Neuron (in vitro differentiated cells): ENCODE measurements at regions not wholly inside any gene's neighbourhood (a gene's known extent, or its start where the extent isn't known, plus 50 kb on each side); places are given as distances from the start of the nearest gene placed in this dataset.
"Not testable (repeated sequence)": the region's sequence is repeated elsewhere in the genome, so short reads cannot be mapped to it uniquely, and the experiment has no call there.

Experiments used
- H2AFZ ChIP-seq: one replicate; pipeline ENCODE4 v1.6.1; 2013; ENCODE audit warnings: low read depth, mild to moderate bottlenecking, inconsistent platforms, low read length, moderate library complexity
- H3K27me3 ChIP-seq: one replicate; pipeline ENCODE4 v1.6.1; 2013; ENCODE audit warnings: low read length; ENCODE audit not compliant: insufficient read depth
- H3K36me3 ChIP-seq: one replicate; pipeline ENCODE4 v1.6.1; 2013; ENCODE audit warnings: low read length; ENCODE audit not compliant: insufficient read depth
- H3K4me1 ChIP-seq: one replicate; pipeline ENCODE4 v1.6.1; 2013; ENCODE audit warnings: low read length; ENCODE audit not compliant: insufficient read depth
- H3K4me3 ChIP-seq: 2 replicates; pipeline ENCODE4 v1.5.1; 2013; ENCODE audit warnings: mild to moderate bottlenecking, low read length, moderate library complexity
- H3K9me3 ChIP-seq: one replicate; pipeline ENCODE4 v1.6.1; 2013; ENCODE audit warnings: low read length

DNA sequence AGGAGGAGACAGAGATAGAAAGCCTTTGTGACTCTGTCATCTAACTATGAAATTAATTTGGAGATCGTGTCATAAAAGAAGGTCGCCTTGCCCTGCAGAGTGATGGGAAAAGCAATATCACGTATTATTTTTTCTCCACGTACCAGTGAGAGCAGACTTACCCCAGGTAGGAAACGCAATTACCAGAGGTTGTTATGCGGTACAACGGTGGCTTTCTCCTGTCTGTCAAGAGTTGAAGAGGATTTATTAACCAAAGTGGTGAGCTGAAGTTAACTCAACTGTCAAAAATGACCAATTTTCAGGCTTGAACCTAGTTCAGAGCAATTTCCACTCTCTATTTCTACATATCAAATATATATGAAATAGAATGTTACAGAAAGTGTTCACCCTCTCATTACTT is 282.6 kb upstream of the PFKP start:
- Histone ChIP-seq H3K36me3 (no peaks in the 10 kb centered on the region), H2AFZ (no peak overlapping the region), H3K4me1 (no peaks in the 10 kb centered on the region), H3K4me3 (no peak overlapping the region), H3K27me3 (no peaks in the 10 kb centered on the region), H3K9me3 (no peaks in the 10 kb centered on the region)

DNA sequence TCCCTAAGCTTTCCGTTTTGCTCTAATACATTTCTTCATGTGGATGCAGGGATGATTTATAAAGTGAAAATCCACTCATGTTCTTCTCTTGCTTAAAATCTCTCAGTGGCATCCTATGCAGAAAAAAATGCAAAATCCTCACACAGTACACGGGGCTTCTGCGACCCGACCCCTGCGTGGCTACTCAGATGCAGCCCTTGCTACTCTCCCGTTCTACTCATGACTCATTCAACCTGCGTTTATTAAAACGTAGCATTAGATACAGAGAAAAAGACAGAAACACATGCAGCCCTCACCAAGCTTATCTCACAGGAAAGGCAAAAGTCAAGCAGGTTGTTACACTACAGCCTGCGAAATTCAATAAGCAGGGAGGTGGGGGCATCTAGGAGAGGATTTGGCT is 284.4 kb upstream of the PFKP start:
- H3K4me3 ChIP-seq = no peak overlapping the region
- no peaks in the 10 kb centered on the region for H3K9me3 ChIP-seq
- H3K36me3 ChIP-seq = no peaks in the 10 kb centered on the region
- H3K27me3 ChIP-seq = no peaks in the 10 kb centered on the region
- no peak overlapping the region for H2AFZ ChIP-seq
- H3K4me1 ChIP-seq = no peaks in the 10 kb centered on the region

GRCh38 chr10:2782265-2782664 is 285.1 kb upstream of the PFKP start:
- H3K27me3 ChIP-seq = no peaks in the 10 kb centered on the region
- H3K4me1 ChIP-seq = no peaks in the 10 kb centered on the region
- no peaks in the 10 kb centered on the region for H3K36me3 ChIP-seq
- H3K4me3 ChIP-seq = no peak overlapping the region
- H3K9me3 ChIP-seq = no peaks in the 10 kb centered on the region
- no peak overlapping the region for H2AFZ ChIP-seq

- H3K27me3 ChIP-seq = no peaks in the 10 kb centered on the region
- H2AFZ ChIP-seq = no peak overlapping the region
- H3K4me3 ChIP-seq = no peak overlapping the region
- no peaks in the 10 kb centered on the region for H3K9me3 ChIP-seq
- peaks cover 2% of the 10 kb centered on the region for H3K4me1 ChIP-seq
- H3K36me3 ChIP-seq = no peaks in the 10 kb centered on the region
These were observed 289.5 kb upstream of the PFKP start for GRCh38 chr10:2777666-2778355.

DNA sequence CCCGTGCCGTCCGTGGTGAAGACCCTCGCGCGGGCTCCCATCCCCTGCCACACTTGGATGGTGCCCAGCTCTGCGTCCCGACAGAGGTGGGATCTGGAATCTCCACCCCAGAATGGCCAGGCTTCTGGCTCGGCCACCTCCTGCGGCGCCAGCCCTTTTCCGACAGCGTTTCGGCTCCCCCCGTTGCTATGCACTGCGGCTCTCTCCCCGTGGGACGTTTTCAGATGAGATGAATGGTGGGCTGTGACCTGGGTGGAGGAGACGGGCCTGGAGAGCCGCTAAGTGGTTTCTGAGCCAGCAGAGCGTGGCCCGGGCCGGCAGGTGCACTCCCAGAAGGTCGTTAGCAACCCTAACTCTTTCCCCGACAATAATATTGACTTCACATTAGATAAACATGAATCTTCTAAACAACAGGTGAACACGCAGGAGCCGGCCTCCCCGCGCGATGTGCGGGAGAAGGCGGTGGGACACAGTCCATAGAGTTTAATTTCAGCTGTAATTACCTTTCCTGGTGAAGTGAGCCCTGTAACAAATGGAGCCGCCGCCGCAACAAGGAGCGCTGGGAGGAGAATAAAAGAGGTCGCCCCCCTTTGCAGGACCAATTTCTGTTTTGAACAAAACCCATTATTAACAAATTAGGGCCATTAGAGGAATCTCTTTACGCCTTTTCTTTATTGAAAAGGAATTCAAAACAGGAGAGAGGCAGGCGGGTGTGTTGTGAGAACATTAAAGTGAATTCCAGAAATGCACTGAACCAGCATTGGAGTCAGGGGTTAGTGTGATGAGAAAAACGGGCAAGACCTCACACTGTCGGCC is 294.3 kb upstream of the PFKP start:
- no peak overlapping the region for H2AFZ ChIP-seq
- H3K36me3 ChIP-seq = no peaks in the 10 kb centered on the region
- H3K9me3 ChIP-seq = no peaks in the 10 kb centered on the region
- peaks cover 2% of the 10 kb centered on the region for H3K4me1 ChIP-seq
- H3K4me3 ChIP-seq = no peak overlapping the region
- no peaks in the 10 kb centered on the region for H3K27me3 ChIP-seq

DNA sequence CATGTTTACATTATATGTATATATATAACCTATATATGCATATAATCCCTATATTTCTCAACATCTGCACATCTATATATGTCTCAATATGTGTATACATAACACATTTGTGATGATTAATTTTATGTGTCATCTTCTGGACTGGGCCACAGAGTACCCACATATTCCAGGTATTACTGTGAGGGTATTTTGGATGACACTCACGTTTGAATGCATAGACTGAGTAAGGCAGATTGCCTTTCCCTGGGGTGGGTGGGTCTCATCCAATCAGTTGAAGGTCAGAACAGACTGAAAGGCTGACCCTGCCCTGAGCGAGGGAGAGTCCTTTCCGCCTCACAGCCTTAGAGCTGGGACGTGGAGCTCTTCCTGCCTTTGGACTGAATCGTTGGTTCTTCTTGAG is 295.2 kb upstream of the PFKP start:
- Histone ChIP-seq H3K27me3 (no peaks in the 10 kb centered on the region), H2AFZ (no peak overlapping the region), H3K36me3 (no peaks in the 10 kb centered on the region), H3K9me3 (no peaks in the 10 kb centered on the region), H3K4me3 (no peak overlapping the region), H3K4me1 (peaks cover 2% of the 10 kb centered on the region)

- not testable (repeated sequence) for H3K36me3 ChIP-seq, H3K4me1 ChIP-seq, H3K4me3 ChIP-seq, H3K9me3 ChIP-seq, H3K27me3 ChIP-seq, H2AFZ ChIP-seq
These were observed 300.1 kb upstream of the PFKP start for GRCh38 chr10:2767293-2767692.

DNA sequence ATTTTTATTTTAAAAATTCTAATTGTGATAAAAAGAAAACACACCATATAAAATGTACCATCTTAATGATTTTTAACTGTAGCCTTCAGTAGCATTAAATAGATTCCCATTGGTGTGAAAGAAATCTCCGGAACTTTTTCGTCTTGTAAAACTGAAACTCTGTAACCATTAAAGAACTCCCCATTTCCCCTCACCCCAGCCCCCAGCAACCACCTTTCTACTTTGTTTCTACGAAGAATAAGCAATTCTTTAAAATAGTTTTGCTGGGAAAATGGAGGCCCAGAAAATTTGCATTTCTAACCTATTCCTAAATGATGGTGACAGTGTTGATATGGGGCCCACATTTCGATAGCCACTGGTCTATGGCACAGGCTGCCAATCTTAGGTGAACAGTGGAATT is 305.4 kb upstream of the PFKP start:
- no peaks in the 10 kb centered on the region for H3K9me3 ChIP-seq
- H3K4me3 ChIP-seq = no peak overlapping the region
- no peak overlapping the region for H2AFZ ChIP-seq
- no peaks in the 10 kb centered on the region for H3K4me1 ChIP-seq
- H3K36me3 ChIP-seq = no peaks in the 10 kb centered on the region
- H3K27me3 ChIP-seq = no peaks in the 10 kb centered on the region

DNA sequence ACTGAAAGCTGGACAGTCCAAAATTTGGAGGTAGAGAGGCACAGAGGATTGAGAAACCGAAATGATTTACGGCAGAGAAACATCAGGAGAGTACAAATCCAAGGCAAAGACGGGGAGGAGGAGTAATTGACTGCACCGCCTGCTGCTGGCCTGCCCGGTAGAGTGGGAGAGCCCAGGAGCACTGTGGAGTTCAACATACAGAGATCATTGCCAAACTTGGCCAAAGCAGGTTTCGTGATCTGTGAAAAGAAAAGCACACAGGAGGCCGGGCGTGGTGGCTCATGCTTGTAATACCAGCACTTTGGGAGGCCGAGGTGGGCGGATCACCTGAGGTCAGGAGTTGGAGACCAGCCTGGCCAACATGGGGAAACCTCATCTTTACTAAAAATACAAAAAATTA is 306.0 kb upstream of the PFKP start:
- H3K36me3 ChIP-seq = no peaks in the 10 kb centered on the region
- no peaks in the 10 kb centered on the region for H3K27me3 ChIP-seq
- H3K9me3 ChIP-seq = no peaks in the 10 kb centered on the region
- H2AFZ ChIP-seq = no peak overlapping the region
- no peak overlapping the region for H3K4me3 ChIP-seq
- H3K4me1 ChIP-seq = no peaks in the 10 kb centered on the region

DNA sequence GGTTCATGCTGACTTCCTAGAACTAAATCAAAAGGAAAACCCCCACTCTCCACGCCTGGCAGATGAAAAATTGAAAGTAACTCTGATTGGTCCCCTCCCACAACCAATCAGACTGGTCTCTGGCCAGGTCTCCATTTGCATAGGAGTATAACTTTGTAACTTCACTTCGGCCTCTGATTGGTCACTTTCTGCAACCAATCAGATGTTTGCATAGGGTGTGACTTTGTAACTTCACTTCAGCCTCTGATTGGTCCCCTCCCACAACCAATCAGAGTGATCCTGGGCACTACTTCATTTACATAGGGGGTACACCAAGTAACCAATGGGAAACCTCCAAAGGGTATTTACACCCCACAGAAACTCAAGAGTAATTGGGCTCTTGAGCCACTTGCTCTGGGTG is 306.6 kb upstream of the PFKP start:
- Histone ChIP-seq H2AFZ (no peak overlapping the region), H3K36me3 (no peaks in the 10 kb centered on the region), H3K27me3 (no peaks in the 10 kb centered on the region), H3K9me3 (no peaks in the 10 kb centered on the region), H3K4me3 (no peak overlapping the region), H3K4me1 (no peaks in the 10 kb centered on the region)

DNA sequence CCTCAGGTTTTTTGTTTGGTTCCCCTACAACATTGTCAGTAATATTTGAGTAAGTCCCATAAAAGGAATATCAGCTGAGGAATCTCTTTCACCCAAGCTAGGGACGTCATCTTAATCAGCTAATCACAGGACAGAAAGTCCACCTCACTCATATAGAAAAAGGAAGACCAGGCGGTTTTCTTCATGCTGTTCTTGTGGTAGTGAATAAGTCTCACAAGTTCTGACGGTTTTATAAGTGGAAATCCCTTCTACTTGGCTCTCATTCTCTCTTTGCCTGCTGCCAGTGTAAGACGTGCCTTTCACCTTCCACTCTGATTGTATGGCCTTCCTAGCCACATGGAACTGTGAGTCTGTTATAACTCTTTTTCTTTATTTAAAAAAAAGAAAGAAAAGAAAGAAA is 308.1 kb upstream of the PFKP start:
- no peaks in the 10 kb centered on the region for H3K27me3 ChIP-seq
- H3K4me3 ChIP-seq = no peak overlapping the region
- H3K4me1 ChIP-seq = no peaks in the 10 kb centered on the region
- no peak overlapping the region for H2AFZ ChIP-seq
- no peaks in the 10 kb centered on the region for H3K36me3 ChIP-seq
- no peaks in the 10 kb centered on the region for H3K9me3 ChIP-seq

- Histone ChIP-seq H3K4me1 (peaks cover 5% of the 10 kb centered on the region), H3K27me3 (no peaks in the 10 kb centered on the region), H3K36me3 (no peaks in the 10 kb centered on the region), H2AFZ (no peak overlapping the region), H3K9me3 (no peaks in the 10 kb centered on the region), H3K4me3 (no peak overlapping the region)
These were observed 312.4 kb upstream of the PFKP start for GRCh38 chr10:2754943-2755342.

GRCh38 chr10:2748287-2748686 is 319.1 kb upstream of the PFKP start:
- Histone ChIP-seq H2AFZ (no peak overlapping the region), H3K36me3 (no peaks in the 10 kb centered on the region), H3K4me1 (peaks cover 5% of the 10 kb centered on the region), H3K27me3 (no peaks in the 10 kb centered on the region), H3K4me3 (no peak overlapping the region), H3K9me3 (no peaks in the 10 kb centered on the region)

DNA sequence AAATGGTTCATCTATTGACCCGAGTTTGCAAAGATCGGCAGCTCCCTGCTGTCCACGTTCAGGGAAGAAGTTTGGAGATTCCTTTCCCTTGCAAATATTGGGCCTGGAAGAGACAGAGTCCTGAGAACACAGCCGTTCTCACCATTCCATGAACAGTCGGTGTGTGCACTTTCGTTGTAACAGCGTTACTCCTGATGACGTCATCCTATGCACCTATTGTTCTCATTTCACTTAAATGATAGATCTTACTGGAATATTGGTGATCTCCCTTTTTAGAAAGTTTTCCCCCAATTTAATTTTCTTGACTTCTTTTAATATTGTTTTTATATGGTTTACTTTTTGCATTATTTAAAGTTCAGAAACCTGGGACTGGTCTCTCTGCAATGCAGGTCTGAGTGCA is 320.7 kb upstream of the PFKP start:
- Histone ChIP-seq H3K36me3 (no peaks in the 10 kb centered on the region), H3K9me3 (no peaks in the 10 kb centered on the region), H3K27me3 (no peaks in the 10 kb centered on the region), H2AFZ (no peak overlapping the region), H3K4me1 (peaks cover 5% of the 10 kb centered on the region), H3K4me3 (no peak overlapping the region)
